Bronchial epithelial cell (primary cell): ENCODE measurements at regions not wholly inside any gene's neighbourhood (a gene's known extent, or its start where the extent isn't known, plus 50 kb on each side); places are given as distances from the start of the nearest gene placed in this dataset.
A peak's percentile ranks its signal among the peaks of the same experiment; 100 is the strongest.

Experiments
- DNase-seq: peaks from one replicate; pipeline ENCODE4 v3.0.0-alpha.2; 2010; ENCODE audit warnings: low read depth
- FAIRE-seq: peaks from 2 replicates; lab custom pipeline; 2011; peaks lifted over from hg19 to GRCh38; lab: Jason Lieb, UNC
- H3K27me3 ChIP-seq: 2 replicates; pipeline ENCODE4 v1.5.1; 2011; ENCODE audit warnings: low read length; ENCODE audit not compliant: control insufficient read depth, insufficient read depth
- H3K36me3 ChIP-seq: 2 replicates; pipeline ENCODE4 v1.5.1; 2011; ENCODE audit warnings: low read length; ENCODE audit not compliant: control insufficient read depth, insufficient read depth
- H3K4me3 ChIP-seq: 2 replicates; pipeline ENCODE4 v1.5.1; 2011; ENCODE audit warnings: mild to moderate bottlenecking, low read depth, low read length, control low read depth
- TF ChIP-seq, protein P1 (sequence below): IDR thresholded peaks from 2 replicates; pipeline ENCODE4 v1.5.1; 2011; ENCODE audit warnings: mild to moderate bottlenecking, moderate library complexity, low read length, control low read depth, inconsistent platforms; ENCODE audit not compliant: insufficient read depth, severe bottlenecking

DNA sequence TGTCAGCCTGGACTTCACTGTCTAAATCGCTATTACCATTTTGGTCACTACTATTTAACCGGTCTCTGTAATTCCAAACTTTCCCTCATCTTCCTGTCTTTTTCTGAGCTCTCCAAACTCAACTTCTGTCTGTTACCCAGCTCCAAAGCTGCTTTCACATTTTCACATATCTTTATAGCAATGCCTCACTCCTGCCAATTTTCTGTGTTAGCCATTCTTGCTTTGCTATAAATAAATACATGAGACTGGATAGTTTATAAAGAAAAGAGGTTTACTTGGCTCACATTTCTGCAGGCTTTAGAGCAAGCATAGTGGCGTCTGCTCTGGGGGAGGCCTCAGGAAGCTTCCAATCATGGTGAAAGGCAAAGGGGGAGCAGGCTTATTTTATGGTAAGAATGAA lies 368.3 kb upstream of the GNPDA2 start:
- no peaks in the 10 kb centered on the region for H3K36me3 ChIP-seq
- FAIRE-seq (no peak), DNase-seq (no peak)
- TF ChIP-seq, protein P1, sequence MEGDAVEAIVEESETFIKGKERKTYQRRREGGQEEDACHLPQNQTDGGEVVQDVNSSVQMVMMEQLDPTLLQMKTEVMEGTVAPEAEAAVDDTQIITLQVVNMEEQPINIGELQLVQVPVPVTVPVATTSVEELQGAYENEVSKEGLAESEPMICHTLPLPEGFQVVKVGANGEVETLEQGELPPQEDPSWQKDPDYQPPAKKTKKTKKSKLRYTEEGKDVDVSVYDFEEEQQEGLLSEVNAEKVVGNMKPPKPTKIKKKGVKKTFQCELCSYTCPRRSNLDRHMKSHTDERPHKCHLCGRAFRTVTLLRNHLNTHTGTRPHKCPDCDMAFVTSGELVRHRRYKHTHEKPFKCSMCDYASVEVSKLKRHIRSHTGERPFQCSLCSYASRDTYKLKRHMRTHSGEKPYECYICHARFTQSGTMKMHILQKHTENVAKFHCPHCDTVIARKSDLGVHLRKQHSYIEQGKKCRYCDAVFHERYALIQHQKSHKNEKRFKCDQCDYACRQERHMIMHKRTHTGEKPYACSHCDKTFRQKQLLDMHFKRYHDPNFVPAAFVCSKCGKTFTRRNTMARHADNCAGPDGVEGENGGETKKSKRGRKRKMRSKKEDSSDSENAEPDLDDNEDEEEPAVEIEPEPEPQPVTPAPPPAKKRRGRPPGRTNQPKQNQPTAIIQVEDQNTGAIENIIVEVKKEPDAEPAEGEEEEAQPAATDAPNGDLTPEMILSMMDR, result no peak
- H3K4me3 ChIP-seq, result no peak overlapping the region
- no peaks in the 10 kb centered on the region for H3K27me3 ChIP-seq

DNA sequence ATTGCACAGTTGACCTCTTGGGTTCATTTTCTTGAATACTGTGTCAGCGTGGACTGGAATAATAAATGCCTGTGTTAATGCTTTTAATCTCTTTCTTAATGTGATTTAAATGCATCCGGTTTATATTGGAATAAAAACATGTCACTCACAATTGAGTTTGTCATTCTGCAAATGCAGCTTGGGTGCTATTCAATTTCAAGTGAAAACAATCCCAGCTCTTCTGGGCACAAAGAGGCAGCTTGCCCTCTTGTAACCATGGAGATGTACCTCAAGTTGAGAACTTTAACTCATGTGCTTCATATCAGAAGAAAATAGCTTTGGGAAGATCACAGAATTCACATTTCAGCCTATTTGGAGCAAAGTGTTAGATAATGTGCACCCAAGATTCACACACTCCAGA lies 355.7 kb upstream of the GNPDA2 start:
- H3K27me3 ChIP-seq, result no peaks in the 10 kb centered on the region
- TF ChIP-seq, protein P1, result no peak
- FAIRE-seq (no peak), DNase-seq (no peak)
- no peaks in the 10 kb centered on the region for H3K36me3 ChIP-seq
- H3K4me3 ChIP-seq, result no peak overlapping the region

DNA sequence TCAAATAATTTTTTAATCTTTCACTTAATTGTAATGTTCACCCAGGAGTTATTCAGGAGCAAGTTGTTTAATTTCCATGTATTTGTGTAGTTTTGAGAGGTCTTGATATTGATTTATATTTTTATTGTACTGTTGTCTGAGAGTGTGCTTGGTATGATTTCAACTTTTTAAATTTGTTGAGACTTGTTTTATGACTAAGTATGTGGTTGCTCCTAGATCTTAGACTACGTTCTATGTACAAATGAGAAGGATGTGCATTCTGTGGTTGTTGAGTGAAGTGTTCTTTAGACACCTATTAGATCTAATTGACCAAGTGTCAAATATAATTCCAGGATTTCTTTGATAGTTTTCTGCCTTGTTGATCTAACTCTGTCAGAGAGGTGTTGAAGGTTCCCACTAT lies 353.3 kb upstream of the GNPDA2 start:
- DNase-seq (peak; percentile 25), FAIRE-seq (no peak)

DNA sequence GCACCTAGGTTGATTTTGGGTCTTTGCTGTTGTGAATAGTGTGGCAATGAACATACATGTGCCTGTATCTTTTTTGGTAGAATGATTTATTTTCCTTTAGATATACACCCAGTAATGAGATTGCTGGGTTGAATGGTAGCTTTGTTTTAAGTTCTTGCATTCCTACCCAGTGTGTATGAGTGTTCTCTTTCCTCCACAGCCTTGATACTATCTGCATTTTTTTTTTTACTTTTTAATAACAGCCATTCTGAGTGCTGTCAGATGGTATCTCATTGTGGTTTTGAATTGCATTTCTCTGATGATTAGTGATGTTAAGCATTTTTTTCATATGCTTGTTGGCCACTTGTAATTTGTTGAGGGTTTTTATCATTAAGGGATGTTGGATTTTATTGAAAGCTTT lies 351.8 kb upstream of the GNPDA2 start:
- DNase-seq (no peak), FAIRE-seq (no peak)
- Histone ChIP-seq H3K36me3 (no peaks in the 10 kb centered on the region), H3K4me3 (no peak overlapping the region), H3K27me3 (no peaks in the 10 kb centered on the region)
- TF ChIP-seq, protein P1, result no peak

More for the DNA sequence above, 353.3 kb upstream of the GNPDA2 start:
- no peak overlapping the region for H3K4me3 ChIP-seq
- H3K27me3 ChIP-seq, result no peaks in the 10 kb centered on the region
- no peaks in the 10 kb centered on the region for H3K36me3 ChIP-seq
- TF ChIP-seq, protein P1, result no peak

DNA sequence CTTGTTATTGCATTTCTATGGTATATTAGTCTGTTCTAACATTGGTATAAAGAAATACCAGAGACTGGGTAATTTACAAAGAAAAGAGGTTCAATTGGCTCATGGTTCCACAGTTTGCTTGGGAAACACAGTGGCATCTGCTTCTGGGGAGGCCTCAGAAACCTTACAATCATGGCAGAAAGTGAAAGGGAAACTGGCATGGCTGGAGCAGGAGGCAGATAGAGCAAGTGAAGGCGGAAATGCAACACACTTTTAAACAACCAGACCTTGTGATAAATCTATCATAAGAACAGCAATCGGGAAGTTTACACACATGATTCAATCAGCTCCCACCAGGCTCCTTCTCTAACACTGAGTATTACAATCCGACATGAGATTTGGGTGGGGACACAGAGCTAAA lies 346.6 kb upstream of the GNPDA2 start:
- Histone ChIP-seq H3K36me3 (no peaks in the 10 kb centered on the region), H3K4me3 (no peak overlapping the region), H3K27me3 (no peaks in the 10 kb centered on the region)
- DNase-seq, result no peak
- TF ChIP-seq, protein P1, result no peak
- FAIRE-seq, result no peak

DNA sequence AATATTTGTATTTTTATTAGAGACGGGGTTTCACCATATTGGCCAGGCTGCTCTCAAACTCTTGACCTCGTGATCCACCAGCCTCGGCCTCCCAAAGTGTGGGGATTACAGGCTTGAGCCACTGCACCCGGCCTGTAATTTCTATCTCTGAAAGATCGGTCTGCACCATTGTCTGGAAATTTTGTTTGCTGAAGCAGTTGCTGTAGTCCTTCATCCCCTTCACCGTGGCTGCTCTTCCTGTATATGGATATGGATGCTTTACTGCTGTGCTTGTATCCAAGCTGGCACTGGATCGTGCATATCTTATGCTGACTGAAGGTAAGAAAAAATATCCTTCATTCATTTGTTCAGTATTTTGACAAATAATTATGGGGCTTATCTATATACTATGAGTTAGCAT lies 338.4 kb upstream of the GNPDA2 start:
- DNase-seq, result no peak
- Histone ChIP-seq H3K36me3 (no peaks in the 10 kb centered on the region), H3K27me3 (no peaks in the 10 kb centered on the region), H3K4me3 (no peak overlapping the region)
- no peak for FAIRE-seq
- TF ChIP-seq, protein P1, result no peak
